ENCODE measurements at regions not wholly inside any gene's neighbourhood (a gene's known extent, or its start where the extent isn't known, plus 50 kb on each side); places are given as distances from the start of the nearest gene placed in this dataset.

- H3K9ac ChIP-seq (ENCODE audit: low read depth in 1 of 2, low read length in 2 of 2), result no peak overlapping the region
- no peak for DNase-seq (ENCODE audit: low spot score)
- H3K9me3 ChIP-seq (ENCODE audit: control insufficient read depth in 4 of 4, low read length in 3 of 4), result no peaks in the 10 kb centered on the region
- no peak for TF ChIP-seq RXRA (IDR thresholded peaks at IDR 0.05)
- no peak for TF ChIP-seq FOXA1 (IDR thresholded peaks at IDR 0.05)
- no peak for TF ChIP-seq RAD21 (IDR thresholded peaks at IDR 0.05)
- TF ChIP-seq NR2F2 (IDR thresholded peaks at IDR 0.05), result no peak
- TF ChIP-seq REST (IDR thresholded peaks at IDR 0.05), result no peak
- TF ChIP-seq JUND (IDR thresholded peaks at IDR 0.05), result no peak
- no peak for TF ChIP-seq HNF4A (conservative IDR thresholded peaks at IDR 0.05)
- H3K27me3 ChIP-seq (ENCODE audit: control insufficient read depth in 4 of 4, insufficient read depth in 4 of 4, low read length in 3 of 4), result peaks cover 0 to 5% (median 2%) of the 10 kb centered on the region in 4 donors
- H3K4me1 ChIP-seq (ENCODE audit: control insufficient read depth in 4 of 4, insufficient read depth in 4 of 4, low read length in 3 of 4), result no peaks in the 10 kb centered on the region
- H3K4me3 ChIP-seq (ENCODE audit: low read depth in 1 of 3, low read length in 3 of 3), result no peak overlapping the region
- no peak overlapping the region for H3K27ac ChIP-seq (ENCODE audit: low read depth in 1 of 2, low read length in 2 of 2)
- H3K36me3 ChIP-seq (ENCODE audit: control insufficient read depth in 4 of 4, insufficient read depth in 3 of 4, low read depth in 1 of 4, low read length in 3 of 4), result no peaks in the 10 kb centered on the region
- WGBS, result 48% methylated on average over 6 of the region's 6 CpGs
Observed at GRCh38 chr17:72305472-72305871, 184.7 kb downstream of the SOX9 start.

GRCh38 chr17:72306037-72306436 lies 185.2 kb downstream of the SOX9 start:
- Histone ChIP-seq H3K4me1 (ENCODE audit: control insufficient read depth in 4 of 4, insufficient read depth in 4 of 4, low read length in 3 of 4) (no peaks in the 10 kb centered on the region), H3K4me3 (ENCODE audit: low read depth in 1 of 3, low read length in 3 of 3) (no peak overlapping the region), H3K9me3 (ENCODE audit: control insufficient read depth in 4 of 4, low read length in 3 of 4) (no peaks in the 10 kb centered on the region), H3K36me3 (ENCODE audit: control insufficient read depth in 4 of 4, insufficient read depth in 3 of 4, low read depth in 1 of 4, low read length in 3 of 4) (no peaks in the 10 kb centered on the region), H3K27ac (ENCODE audit: low read depth in 1 of 2, low read length in 2 of 2) (no peak overlapping the region), H3K9ac (ENCODE audit: low read depth in 1 of 2, low read length in 2 of 2) (no peak overlapping the region), H3K27me3 (ENCODE audit: control insufficient read depth in 4 of 4, insufficient read depth in 4 of 4, low read length in 3 of 4) (peaks cover 0 to 5% (median 0%) of the 10 kb centered on the region in 4 donors)
- no peak for DNase-seq (ENCODE audit: low spot score)
- TF ChIP-seq HNF4G (IDR thresholded peaks at IDR 0.05), result no peak
- no peak for TF ChIP-seq REST (IDR thresholded peaks at IDR 0.05)
- TF ChIP-seq NR2F2 (IDR thresholded peaks at IDR 0.05), result no peak
- TF ChIP-seq TAF1 (conservative IDR thresholded peaks at IDR 0.05), result no peak
- TF ChIP-seq YY1 (IDR thresholded peaks at IDR 0.05), result no peak
- TF ChIP-seq ATF3 (IDR thresholded peaks at IDR 0.05), result no peak
- TF ChIP-seq RXRA (IDR thresholded peaks at IDR 0.05), result no peak
- no peak for TF ChIP-seq RAD21 (IDR thresholded peaks at IDR 0.05)
- TF ChIP-seq CTCF (IDR thresholded peaks at IDR 0.05; ENCODE audit: low read depth, low read length, missing input control), result no peak
- TF ChIP-seq GABPA (IDR thresholded peaks at IDR 0.05 in 1 of 2, conservative IDR thresholded peaks at IDR 0.05 in 1 of 2), result no peak
- no peak for TF ChIP-seq JUND (IDR thresholded peaks at IDR 0.05)
- no peak for TF ChIP-seq MAX (IDR thresholded peaks at IDR 0.05)
- no peak for TF ChIP-seq EGR1 (IDR thresholded peaks at IDR 0.05; ENCODE audit: low read depth in 2 of 2)
- TF ChIP-seq HNF4A (conservative IDR thresholded peaks at IDR 0.05), result no peak
- no peak for TF ChIP-seq FOXA1 (IDR thresholded peaks at IDR 0.05)
- 58% methylated on average over 6 of the region's 6 CpGs for WGBS

Data from liver (tissue), 8 donors.